Ishikawa (cell line): ENCODE measurements at regions not wholly inside any gene's neighbourhood (a gene's known extent, or its start where the extent isn't known, plus 50 kb on each side); places are given as distances from the start of the nearest gene placed in this dataset.

Source experiments
- CEBPB ChIP-seq: IDR thresholded peaks from 2 replicates; pipeline ENCODE4 v1.6.1; 2012
- CREB1 ChIP-seq: IDR thresholded peaks from 2 replicates; pipeline ENCODE4 v1.6.1; 2012; ENCODE audit warnings: low read depth
- EGR1 ChIP-seq: IDR thresholded peaks from 2 replicates; pipeline ENCODE4 v1.6.1; 2012
- EP300 ChIP-seq: IDR thresholded peaks from 2 replicates; pipeline ENCODE4 v1.6.1; 2012; ENCODE audit warnings: borderline replicate concordance
- FOXM1 ChIP-seq: IDR thresholded peaks from 2 replicates; pipeline ENCODE4 v1.6.1; 2012; ENCODE audit warnings: low read depth, borderline replicate concordance
- MAX ChIP-seq: IDR thresholded peaks from 2 replicates; pipeline ENCODE4 v1.6.1; 2012
- NFIC ChIP-seq: IDR thresholded peaks from 2 replicates; pipeline ENCODE4 v1.6.1; 2012
- RAD21 ChIP-seq: IDR thresholded peaks from 2 replicates; pipeline ENCODE4 v1.6.1; 2012; ENCODE audit warnings: low read depth
- REST ChIP-seq: IDR thresholded peaks from 2 replicates; pipeline ENCODE4 v1.6.1; 2012; ENCODE audit warnings: low read depth, mild to moderate bottlenecking
- TAF1 ChIP-seq: IDR thresholded peaks from 2 replicates; pipeline ENCODE4 v1.6.1; 2012; ENCODE audit warnings: low read depth, mild to moderate bottlenecking
- TCF12 ChIP-seq: IDR thresholded peaks from 2 replicates; pipeline ENCODE4 v1.6.1; 2012; ENCODE audit warnings: low read depth
- TEAD4 ChIP-seq: IDR thresholded peaks from 2 replicates; pipeline ENCODE4 v1.6.1; 2012
- YY1 ChIP-seq: IDR thresholded peaks from 2 replicates; pipeline ENCODE4 v1.6.1; 2012; ENCODE audit warnings: low read depth
- ZBTB7A ChIP-seq: IDR thresholded peaks from 2 replicates; pipeline ENCODE4 v1.6.1; 2012; ENCODE audit warnings: low read depth
- TF ChIP-seq, protein P1 (sequence below): IDR thresholded peaks from 2 replicates; pipeline ENCODE4 v1.6.1; 2012

DNA sequence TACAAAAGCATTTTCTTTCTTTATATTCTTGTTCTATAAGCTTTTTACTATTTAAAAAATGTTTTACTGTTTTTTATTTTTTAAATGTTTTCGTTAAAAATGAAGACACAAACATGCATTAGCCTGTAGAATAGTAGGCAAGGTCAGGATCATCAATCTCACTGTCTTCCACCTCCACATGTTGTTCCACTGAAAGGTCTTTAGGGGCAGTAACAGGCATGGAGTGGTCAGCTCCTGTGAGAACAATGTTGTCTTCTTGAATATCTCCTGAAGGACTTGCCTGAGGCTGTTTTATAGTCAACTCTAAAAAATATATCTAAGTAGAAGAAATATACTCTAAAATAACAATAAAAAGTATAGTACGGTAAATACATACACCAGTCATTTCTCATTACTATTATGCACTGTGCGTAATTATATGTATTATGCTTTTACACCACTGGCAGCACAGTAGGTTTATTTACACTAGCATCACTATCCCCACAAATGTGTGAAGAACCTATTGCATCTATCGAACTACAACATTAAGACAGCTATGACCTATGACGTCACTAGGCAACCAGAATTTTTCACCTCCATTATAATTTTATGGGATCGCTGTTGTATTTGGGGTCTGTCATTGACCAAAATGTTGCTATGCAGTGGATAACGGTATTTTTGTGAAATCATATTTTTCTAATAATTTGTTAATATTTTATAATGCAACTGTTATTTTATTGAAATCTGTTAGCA, 764.3 kb downstream of the METTL4 start:
- TF ChIP-seq EP300 = no peak
- TF ChIP-seq TEAD4 = no peak
- no peak for TF ChIP-seq RAD21
- TF ChIP-seq CREB1 = no peak
- no peak for TF ChIP-seq YY1
- TF ChIP-seq ZBTB7A = no peak
- TF ChIP-seq MAX = no peak
- no peak for TF ChIP-seq CEBPB
- no peak for TF ChIP-seq EGR1
- TF ChIP-seq TAF1 = no peak
- TF ChIP-seq, protein P1, sequence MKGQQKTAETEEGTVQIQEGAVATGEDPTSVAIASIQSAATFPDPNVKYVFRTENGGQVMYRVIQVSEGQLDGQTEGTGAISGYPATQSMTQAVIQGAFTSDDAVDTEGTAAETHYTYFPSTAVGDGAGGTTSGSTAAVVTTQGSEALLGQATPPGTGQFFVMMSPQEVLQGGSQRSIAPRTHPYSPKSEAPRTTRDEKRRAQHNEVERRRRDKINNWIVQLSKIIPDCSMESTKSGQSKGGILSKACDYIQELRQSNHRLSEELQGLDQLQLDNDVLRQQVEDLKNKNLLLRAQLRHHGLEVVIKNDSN = no peak
- TF ChIP-seq NFIC = no peak
- no peak for TF ChIP-seq TCF12
- TF ChIP-seq FOXM1 = no peak
- TF ChIP-seq REST = no peak

DNA sequence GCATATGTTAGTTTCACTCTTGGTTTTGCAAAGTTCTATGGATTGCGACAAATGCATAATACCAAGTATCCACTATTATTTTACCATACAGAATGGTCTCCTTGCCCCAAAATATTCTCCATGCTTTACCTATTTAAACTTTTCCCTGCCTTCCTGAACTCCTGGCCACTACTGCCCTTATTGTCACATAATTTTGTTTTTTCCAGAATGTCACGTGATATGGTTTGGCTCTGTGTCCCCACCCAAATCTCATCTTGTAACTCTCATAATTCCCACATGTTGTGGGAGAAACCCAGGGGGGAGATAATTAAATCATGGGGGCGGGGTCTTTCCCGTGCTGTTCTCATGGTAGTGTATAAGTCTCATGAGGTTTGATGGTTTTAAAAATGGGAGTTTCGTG, 760.0 kb downstream of the METTL4 start:
- TF ChIP-seq TCF12 (no peak), TAF1 (no peak), YY1 (no peak), CEBPB (no peak), EGR1 (no peak), FOXM1 (no peak), RAD21 (no peak), REST (no peak), NFIC (no peak), TEAD4 (no peak), CREB1 (no peak), ZBTB7A (no peak), MAX (no peak), EP300 (no peak)
- TF ChIP-seq, protein P1 = no peak

DNA sequence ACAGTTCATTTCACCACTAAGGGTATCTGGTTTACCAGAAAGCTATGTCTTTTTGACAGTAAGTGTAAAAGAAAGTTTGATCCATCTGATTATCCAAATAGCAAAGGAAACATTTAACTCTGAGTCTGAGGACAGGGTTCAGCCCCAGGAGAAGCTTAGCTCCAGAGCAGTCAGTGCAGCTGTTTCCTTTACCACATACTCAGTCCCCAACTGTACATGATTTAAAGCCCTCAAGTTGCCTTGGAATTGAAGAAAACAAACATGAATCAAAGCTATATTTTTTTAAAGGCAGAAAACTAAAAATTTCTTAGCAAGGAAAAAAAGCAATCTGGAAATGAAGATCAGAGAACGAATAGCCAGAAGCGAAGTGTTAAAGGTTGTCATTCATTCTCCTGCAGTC, 746.0 kb downstream of the METTL4 start:
- TF ChIP-seq RAD21 (no peak), REST (no peak), CEBPB (no peak), TCF12 (no peak), CREB1 (no peak), EP300 (no peak), TAF1 (no peak), MAX (no peak), ZBTB7A (no peak), YY1 (no peak), NFIC (no peak), FOXM1 (no peak), TEAD4 (no peak), EGR1 (no peak)
- TF ChIP-seq, protein P1 = no peak
